Hypothalamus (tissue), 51 donors: ENCODE measurements at regions not wholly inside any gene's neighbourhood (a gene's known extent, or its start where the extent isn't known, plus 50 kb on each side); places are given as distances from the start of the nearest gene placed in this dataset.
"Not testable (repeated sequence)": the region's sequence is repeated elsewhere in the genome, so short reads cannot be mapped to it uniquely, and the experiment has no call there.

Experiments
- DNase-seq, 51 donors: peaks; one replicate each; lab custom pipeline; 2025; lab: John Stamatoyannopoulos, UW

GRCh38 chr1:105462308-105462707 lies 1594.2 kb upstream of the PRMT6 start:
- no peak for DNase-seq

- no peak for DNase-seq
Measured at GRCh38 chr1:105467549-105467948, 1588.9 kb upstream of the PRMT6 start.

GRCh38 chr1:105470541-105470940 lies 1585.9 kb upstream of the PRMT6 start:
- DNase-seq, result not testable (repeated sequence)

- DNase-seq, result no peak
Measured at GRCh38 chr1:105483436-105483835, 1573.0 kb upstream of the PRMT6 start.

GRCh38 chr1:105485207-105485606 lies 1571.3 kb upstream of the PRMT6 start:
- DNase-seq, result no peak

- no peak for DNase-seq
Measured at GRCh38 chr1:105492921-105493320, 1563.6 kb upstream of the PRMT6 start.

- DNase-seq, result no peak
Measured at GRCh38 chr1:105516068-105516467, 1540.4 kb upstream of the PRMT6 start.

GRCh38 chr1:105533996-105534395 lies 1522.5 kb upstream of the PRMT6 start:
- no peak for DNase-seq

- no peak for DNase-seq
Measured at GRCh38 chr1:105544475-105544874, 1512.0 kb upstream of the PRMT6 start.

- DNase-seq, result no peak
Measured at GRCh38 chr1:105556266-105556665, 1500.2 kb upstream of the PRMT6 start.

GRCh38 chr1:105558023-105558422 lies 1498.5 kb upstream of the PRMT6 start:
- DNase-seq, result no peak

GRCh38 chr1:105565006-105565405 lies 1491.5 kb upstream of the PRMT6 start:
- no peak for DNase-seq

GRCh38 chr1:105585791-105586190 lies 1470.7 kb upstream of the PRMT6 start:
- DNase-seq, result no peak

- no peak for DNase-seq
Measured at GRCh38 chr1:105591681-105592080, 1464.8 kb upstream of the PRMT6 start.

- DNase-seq, result no peak
Measured at GRCh38 chr1:105608713-105609112, 1447.8 kb upstream of the PRMT6 start.

- DNase-seq, result no peak
Measured at GRCh38 chr1:105626276-105626987, 1430.0 kb upstream of the PRMT6 start.

- not testable (repeated sequence) for DNase-seq
Measured at GRCh38 chr1:105631153-105631744, 1425.2 kb upstream of the PRMT6 start.

GRCh38 chr1:105632342-105633196 lies 1423.9 kb upstream of the PRMT6 start:
- DNase-seq, result no peak

- DNase-seq, result no peak
Measured at GRCh38 chr1:105636052-105636451, 1420.4 kb upstream of the PRMT6 start.

GRCh38 chr1:105641407-105641806 lies 1415.1 kb upstream of the PRMT6 start:
- no peak for DNase-seq

GRCh38 chr1:105652109-105652508 lies 1404.4 kb upstream of the PRMT6 start:
- no peak for DNase-seq

GRCh38 chr1:105655032-105655431 lies 1401.4 kb upstream of the PRMT6 start:
- no peak for DNase-seq
